B cell (primary cell): ENCODE measurements at regions not wholly inside any gene's neighbourhood (a gene's known extent, or its start where the extent isn't known, plus 50 kb on each side); places are given as distances from the start of the nearest gene placed in this dataset.

Experiments used
- CTCF ChIP-seq: fragments of 200-600 bp; IDR thresholded peaks from one replicate; pipeline ENCODE4 v1.8.0; 2022; ENCODE audit warnings: antibody characterized with exemption, mild to moderate bottlenecking
- EZH2 ChIP-seq: IDR thresholded peaks from 2 replicates; pipeline ENCODE4 v1.6.1; 2012; ENCODE audit warnings: borderline replicate concordance, low read depth, mild to moderate bottlenecking, moderate library complexity, low read length; ENCODE audit not compliant: insufficient read depth, poor library complexity, severe bottlenecking

GRCh38 chr9:88224938-88225337 lies 86.7 kb upstream of the SPATA31C2 start:
- TF ChIP-seq CTCF (no peak), EZH2 (no peak)
